ENCODE measurements at regions not wholly inside any gene's neighbourhood (a gene's known extent, or its start where the extent isn't known, plus 50 kb on each side); places are given as distances from the start of the nearest gene placed in this dataset.

GRCh38 chr3:95923496-95924210 lies 890.7 kb upstream of the EPHA6 start:
- TF ChIP-seq, protein P1, sequence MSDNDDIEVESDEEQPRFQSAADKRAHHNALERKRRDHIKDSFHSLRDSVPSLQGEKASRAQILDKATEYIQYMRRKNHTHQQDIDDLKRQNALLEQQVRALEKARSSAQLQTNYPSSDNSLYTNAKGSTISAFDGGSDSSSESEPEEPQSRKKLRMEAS (CRISPR knock-in tag; IDR thresholded peaks at IDR 0.05) = no peak
- TF ChIP-seq FOXP4 (CRISPR knock-in tag; IDR thresholded peaks at IDR 0.05) (no peak), SP1 (CRISPR knock-in tag; conservative IDR thresholded peaks at IDR 0.05) (no peak), FOXJ3 (CRISPR knock-in tag; IDR thresholded peaks at IDR 0.05; ENCODE audit: borderline replicate concordance) (no peak), TCF7 (CRISPR knock-in tag; IDR thresholded peaks at IDR 0.05; ENCODE audit: low read depth) (no peak), ZSCAN18 (CRISPR knock-in tag; IDR thresholded peaks at IDR 0.05) (no peak), SMAD4 (CRISPR knock-in tag; IDR thresholded peaks at IDR 0.05) (no peak), ETV6 (CRISPR knock-in tag; IDR thresholded peaks at IDR 0.05) (no peak), CREM (CRISPR knock-in tag; IDR thresholded peaks at IDR 0.05) (no peak), GTF2I (CRISPR knock-in tag; conservative IDR thresholded peaks at IDR 0.05) (no peak)
- TF ChIP-seq, protein P2, sequence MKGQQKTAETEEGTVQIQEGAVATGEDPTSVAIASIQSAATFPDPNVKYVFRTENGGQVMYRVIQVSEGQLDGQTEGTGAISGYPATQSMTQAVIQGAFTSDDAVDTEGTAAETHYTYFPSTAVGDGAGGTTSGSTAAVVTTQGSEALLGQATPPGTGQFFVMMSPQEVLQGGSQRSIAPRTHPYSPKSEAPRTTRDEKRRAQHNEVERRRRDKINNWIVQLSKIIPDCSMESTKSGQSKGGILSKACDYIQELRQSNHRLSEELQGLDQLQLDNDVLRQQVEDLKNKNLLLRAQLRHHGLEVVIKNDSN (CRISPR knock-in tag; IDR thresholded peaks at IDR 0.05) = no peak
- DNase-seq (ENCODE audit: low spot score) (no peak), ATAC-seq (no peak)
- H3K9me3 Mint-ChIP-seq = peaks cover 30% of the 10 kb centered on the region
- H3K4me3 Mint-ChIP-seq = no peak overlapping the region
- ChIA-PET POLR2A (no interaction called here), CTCF (no interaction called here)
- H3K36me3 Mint-ChIP-seq = peaks cover 30% of the 10 kb centered on the region
- H3K27me3 Mint-ChIP-seq (ENCODE audit: low read depth) = no peaks in the 10 kb centered on the region
- H3K27ac Mint-ChIP-seq = no peak overlapping the region
- H3K4me1 Mint-ChIP-seq = peaks cover 32% of the 10 kb centered on the region

DNA sequence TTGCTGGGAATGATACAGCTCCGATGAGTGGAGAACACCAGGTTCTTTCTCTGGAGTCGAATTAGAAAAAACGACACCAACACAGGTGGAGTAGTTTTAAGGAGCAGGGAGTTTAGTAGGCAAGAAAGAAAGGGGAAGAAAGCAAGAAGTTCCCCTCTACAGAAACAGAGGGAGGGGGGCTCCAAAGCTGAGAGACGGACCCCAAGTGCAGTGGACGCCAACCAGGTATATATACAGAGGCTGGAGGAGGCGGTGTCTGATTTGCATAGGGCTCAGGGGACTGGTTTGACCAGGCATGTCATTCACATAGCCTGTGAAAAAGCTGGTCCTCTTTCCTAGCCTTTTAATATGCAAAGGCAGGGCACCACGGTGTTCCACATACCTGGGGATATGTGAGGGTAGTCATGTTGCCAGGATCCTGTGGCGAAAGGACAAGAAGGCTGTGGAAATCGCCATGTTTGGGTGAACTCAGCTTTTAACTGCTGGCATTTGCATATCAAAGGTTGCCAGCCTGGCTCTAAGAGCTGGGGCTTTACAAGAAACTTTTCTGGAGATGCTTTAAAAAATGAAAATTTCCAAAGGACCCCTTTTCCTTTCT lies 887.4 kb upstream of the EPHA6 start:
- H3K9me3 Mint-ChIP-seq = peaks cover 30% of the 10 kb centered on the region
- peak overlapping the region; percentile 43; the same call in 1 of the 2 replicates for H3K4me3 Mint-ChIP-seq
- H3K36me3 Mint-ChIP-seq = peaks cover 30% of the 10 kb centered on the region
- DNase-seq (ENCODE audit: low spot score) (peak; percentile 77), ATAC-seq (peak; percentile 99)
- H3K27ac Mint-ChIP-seq = peak overlapping the region; percentile 82
- H3K27me3 Mint-ChIP-seq (ENCODE audit: low read depth) = no peaks in the 10 kb centered on the region
- CTCF ChIA-PET = no interaction called here
- POLR2A ChIA-PET = no interaction called here
- peaks cover 35% of the 10 kb centered on the region for H3K4me1 Mint-ChIP-seq
- TF ChIP-seq ZNF232 (CRISPR knock-in tag; IDR thresholded peaks at IDR 0.05) = no peak
- TF ChIP-seq, protein P3, sequence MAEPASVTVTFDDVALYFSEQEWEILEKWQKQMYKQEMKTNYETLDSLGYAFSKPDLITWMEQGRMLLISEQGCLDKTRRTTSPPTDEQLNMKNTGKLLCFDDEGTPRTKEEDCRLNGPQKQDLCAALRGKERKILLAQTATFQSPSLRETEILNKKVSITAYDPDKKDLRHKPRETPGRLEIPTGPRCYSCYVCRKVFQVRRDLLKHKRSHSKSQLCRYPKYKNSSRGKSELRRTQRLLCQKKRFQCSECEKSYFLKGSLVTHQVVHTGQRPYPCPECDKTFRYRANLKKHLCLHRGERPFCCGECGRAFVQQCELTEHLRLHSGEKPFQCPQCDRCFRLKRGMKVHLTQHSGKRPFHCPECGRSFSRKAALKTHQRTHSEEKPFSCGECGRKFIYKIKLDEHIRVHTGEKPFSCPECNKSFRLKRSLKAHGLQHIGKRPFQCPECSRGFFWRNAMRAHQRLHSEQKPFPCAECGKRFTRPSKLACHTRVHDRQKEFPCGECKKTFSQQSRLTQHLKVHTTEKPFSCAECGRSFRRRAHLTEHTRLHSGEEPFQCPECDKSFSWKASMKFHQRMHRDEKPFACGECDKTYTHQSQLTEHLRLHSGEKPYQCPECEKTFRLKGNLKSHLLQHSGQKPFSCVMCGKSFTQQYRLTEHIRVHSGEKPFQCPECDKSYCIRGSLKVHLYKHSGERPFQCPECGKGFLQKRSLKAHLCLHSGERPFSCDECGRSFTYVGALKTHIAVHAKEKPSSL (CRISPR knock-in tag; conservative IDR thresholded peaks at IDR 0.05) = no peak
- no peak for TF ChIP-seq NFE2L1 (CRISPR knock-in tag; IDR thresholded peaks at IDR 0.05)
- TF ChIP-seq NR3C1 (CRISPR knock-in tag; conservative IDR thresholded peaks at IDR 0.05; ENCODE audit: low read depth) = no peak
- no peak for TF ChIP-seq ARID4B (CRISPR knock-in tag; IDR thresholded peaks at IDR 0.05; ENCODE audit: borderline replicate concordance)
- TF ChIP-seq JUN (CRISPR knock-in tag; IDR thresholded peaks at IDR 0.05) = no peak
- TF ChIP-seq GTF2I (CRISPR knock-in tag; conservative IDR thresholded peaks at IDR 0.05) = no peak
- TF ChIP-seq ELF4 (CRISPR knock-in tag; IDR thresholded peaks at IDR 0.05; ENCODE audit: low read depth) = no peak
- no peak for TF ChIP-seq ZNF138 (CRISPR knock-in tag; conservative IDR thresholded peaks at IDR 0.05)
- TF ChIP-seq, protein P4, sequence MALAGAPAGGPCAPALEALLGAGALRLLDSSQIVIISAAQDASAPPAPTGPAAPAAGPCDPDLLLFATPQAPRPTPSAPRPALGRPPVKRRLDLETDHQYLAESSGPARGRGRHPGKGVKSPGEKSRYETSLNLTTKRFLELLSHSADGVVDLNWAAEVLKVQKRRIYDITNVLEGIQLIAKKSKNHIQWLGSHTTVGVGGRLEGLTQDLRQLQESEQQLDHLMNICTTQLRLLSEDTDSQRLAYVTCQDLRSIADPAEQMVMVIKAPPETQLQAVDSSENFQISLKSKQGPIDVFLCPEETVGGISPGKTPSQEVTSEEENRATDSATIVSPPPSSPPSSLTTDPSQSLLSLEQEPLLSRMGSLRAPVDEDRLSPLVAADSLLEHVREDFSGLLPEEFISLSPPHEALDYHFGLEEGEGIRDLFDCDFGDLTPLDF (CRISPR knock-in tag; IDR thresholded peaks at IDR 0.05) = no peak
- TF ChIP-seq NR1H2 (CRISPR knock-in tag; IDR thresholded peaks at IDR 0.05) = no peak
- TF ChIP-seq, protein P2 (CRISPR knock-in tag; IDR thresholded peaks at IDR 0.05) = no peak

Data from WTC11 (cell line).